ENCODE measurements at regions not wholly inside any gene's neighbourhood (a gene's known extent, or its start where the extent isn't known, plus 50 kb on each side); places are given as distances from the start of the nearest gene placed in this dataset.

DNA sequence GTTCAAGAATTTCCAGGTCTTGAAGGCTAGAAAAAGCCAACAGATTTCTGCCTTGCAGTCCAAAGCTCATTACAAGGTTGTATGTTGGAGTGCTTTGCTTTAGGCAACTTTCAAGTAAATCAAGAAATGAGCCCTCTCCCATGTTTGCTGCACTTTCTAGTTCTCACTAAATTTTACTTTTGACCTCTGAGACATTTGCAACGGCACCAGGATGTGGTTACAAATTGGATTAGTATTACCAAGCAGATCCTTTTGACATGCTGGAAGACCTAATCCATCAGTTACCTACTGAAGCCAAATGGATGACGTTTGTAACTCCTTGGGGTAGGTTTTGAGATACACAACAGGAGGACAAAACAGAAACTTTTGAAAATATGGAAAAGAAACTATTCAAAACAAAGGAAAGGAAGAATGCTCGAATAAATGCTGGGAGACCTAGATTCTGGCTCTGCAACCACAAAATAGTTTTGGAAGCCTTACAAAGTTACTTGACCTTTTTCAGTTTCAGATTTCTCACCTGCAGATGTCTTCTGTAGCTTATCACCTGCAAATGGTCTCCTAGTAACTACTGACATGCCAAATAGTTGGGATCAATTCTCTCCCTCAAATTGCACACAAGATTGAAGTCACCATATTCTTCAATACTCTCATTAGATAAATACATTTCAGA lies 251.7 kb upstream of the ADGRL2 start:
- Histone ChIP-seq H4K20me1 (ENCODE audit: insufficient read depth, low read length) (no peaks in the 10 kb centered on the region), H3K9ac (ENCODE audit: insufficient read depth, low read length, poor library complexity, severe bottlenecking) (no peak overlapping the region), H3K9me3 (replicated peaks in 1 of 2; ENCODE audit: control insufficient read depth in 1 of 2, insufficient read depth in 1 of 2, low read length in 2 of 2) (no peaks in the 10 kb centered on the region), H3K36me3 (replicated peaks in 1 of 2; ENCODE audit: control insufficient read depth in 1 of 2, insufficient read depth in 2 of 2, low read length in 2 of 2) (no peaks in the 10 kb centered on the region), H3K4me2 (replicated peaks; ENCODE audit: extremely low read depth, low read length, poor library complexity, severe bottlenecking) (no peak overlapping the region), H3K79me2 (ENCODE audit: insufficient read depth, low read length) (no peaks in the 10 kb centered on the region), H3K4me1 (ENCODE audit: control insufficient read depth in 1 of 2, insufficient read depth in 2 of 2, low read length in 2 of 2) (no peaks in the 10 kb centered on the region), H3K27ac (ENCODE audit: low read depth in 1 of 2, low read length in 2 of 2) (no peak overlapping the region), H3K4me3 (replicated peaks in 1 of 3; ENCODE audit: low read depth in 2 of 3, low read length in 3 of 3) (no peak overlapping the region), H2AFZ (ENCODE audit: insufficient read depth, low read depth, low read length, poor library complexity, severe bottlenecking) (no peak overlapping the region), H3K27me3 (ENCODE audit: control insufficient read depth in 2 of 2, insufficient read depth in 2 of 2, low read length in 2 of 2) (no peaks in the 10 kb centered on the region)
- DNase-seq, result no peak
- no CpG with 5 or more reads among the region's 3 CpGs for WGBS (ENCODE audit: insufficient coverage)
- H3K36me3 Mint-ChIP-seq, result no peaks in the 10 kb centered on the region
- H3K27me3 Mint-ChIP-seq (ENCODE audit: low read depth in 3 of 3), result no peaks in the 10 kb centered on the region
- peaks cover 0 to 2% (median 0%) of the 10 kb centered on the region in 7 donors for H3K9me3 Mint-ChIP-seq
- H3K4me3 Mint-ChIP-seq, result no peak overlapping the region
- H3K27ac Mint-ChIP-seq, result no peak overlapping the region
- intact Hi-C loops (cut with micrococcal nuclease), result no loop called here
- H3K4me1 Mint-ChIP-seq, result no peaks in the 10 kb centered on the region
- TF ChIP-seq, protein P1, sequence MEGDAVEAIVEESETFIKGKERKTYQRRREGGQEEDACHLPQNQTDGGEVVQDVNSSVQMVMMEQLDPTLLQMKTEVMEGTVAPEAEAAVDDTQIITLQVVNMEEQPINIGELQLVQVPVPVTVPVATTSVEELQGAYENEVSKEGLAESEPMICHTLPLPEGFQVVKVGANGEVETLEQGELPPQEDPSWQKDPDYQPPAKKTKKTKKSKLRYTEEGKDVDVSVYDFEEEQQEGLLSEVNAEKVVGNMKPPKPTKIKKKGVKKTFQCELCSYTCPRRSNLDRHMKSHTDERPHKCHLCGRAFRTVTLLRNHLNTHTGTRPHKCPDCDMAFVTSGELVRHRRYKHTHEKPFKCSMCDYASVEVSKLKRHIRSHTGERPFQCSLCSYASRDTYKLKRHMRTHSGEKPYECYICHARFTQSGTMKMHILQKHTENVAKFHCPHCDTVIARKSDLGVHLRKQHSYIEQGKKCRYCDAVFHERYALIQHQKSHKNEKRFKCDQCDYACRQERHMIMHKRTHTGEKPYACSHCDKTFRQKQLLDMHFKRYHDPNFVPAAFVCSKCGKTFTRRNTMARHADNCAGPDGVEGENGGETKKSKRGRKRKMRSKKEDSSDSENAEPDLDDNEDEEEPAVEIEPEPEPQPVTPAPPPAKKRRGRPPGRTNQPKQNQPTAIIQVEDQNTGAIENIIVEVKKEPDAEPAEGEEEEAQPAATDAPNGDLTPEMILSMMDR (IDR thresholded peaks at IDR 0.05), result no peak

DNA sequence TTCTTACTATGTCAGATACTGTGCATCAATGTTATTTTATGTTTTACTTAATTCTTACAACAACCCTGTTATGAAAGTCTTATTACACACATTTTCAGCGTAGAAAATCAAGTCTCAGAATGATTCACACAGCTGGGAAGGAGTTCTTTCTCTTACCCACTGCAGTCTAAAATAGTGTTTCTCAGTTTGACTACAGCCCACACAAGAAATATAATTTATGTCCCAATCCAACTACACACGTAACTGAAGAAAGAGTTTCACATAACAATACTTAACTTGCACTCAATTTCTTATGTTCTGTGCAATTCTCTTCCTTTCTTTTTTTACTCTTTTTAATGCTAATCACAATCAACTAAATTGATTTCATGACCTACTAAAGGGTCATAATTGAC lies 252.8 kb upstream of the ADGRL2 start:
- intact Hi-C loops (cut with micrococcal nuclease), result no loop called here
- H3K9me3 ChIP-seq (replicated peaks in 1 of 2; ENCODE audit: control insufficient read depth in 1 of 2, insufficient read depth in 1 of 2, low read length in 2 of 2), result no peaks in the 10 kb centered on the region
- no peaks in the 10 kb centered on the region for H3K79me2 ChIP-seq (ENCODE audit: insufficient read depth, low read length)
- H3K9me3 Mint-ChIP-seq, result peaks cover 0 to 2% (median 0%) of the 10 kb centered on the region in 7 donors
- H3K27me3 ChIP-seq (ENCODE audit: control insufficient read depth in 2 of 2, insufficient read depth in 2 of 2, low read length in 2 of 2), result no peaks in the 10 kb centered on the region
- H2AFZ ChIP-seq (ENCODE audit: insufficient read depth, low read depth, low read length, poor library complexity, severe bottlenecking), result no peak overlapping the region
- no peak overlapping the region for H3K4me3 Mint-ChIP-seq
- H3K4me1 ChIP-seq (ENCODE audit: control insufficient read depth in 1 of 2, insufficient read depth in 2 of 2, low read length in 2 of 2), result no peaks in the 10 kb centered on the region
- H3K27ac ChIP-seq (ENCODE audit: low read depth in 1 of 2, low read length in 2 of 2), result no peak overlapping the region
- H3K36me3 ChIP-seq (replicated peaks in 1 of 2; ENCODE audit: control insufficient read depth in 1 of 2, insufficient read depth in 2 of 2, low read length in 2 of 2), result no peaks in the 10 kb centered on the region
- no peaks in the 10 kb centered on the region for H3K27me3 Mint-ChIP-seq (ENCODE audit: low read depth in 3 of 3)
- H3K36me3 Mint-ChIP-seq, result no peaks in the 10 kb centered on the region
- TF ChIP-seq, protein P1 (IDR thresholded peaks at IDR 0.05), result no peak
- 85% methylated on average over 2 of the region's 2 CpGs for WGBS (ENCODE audit: insufficient coverage)
- no peaks in the 10 kb centered on the region for H3K4me1 Mint-ChIP-seq
- H4K20me1 ChIP-seq (ENCODE audit: insufficient read depth, low read length), result no peaks in the 10 kb centered on the region
- no peak overlapping the region for H3K4me3 ChIP-seq (replicated peaks in 1 of 3; ENCODE audit: low read depth in 2 of 3, low read length in 3 of 3)
- no peak overlapping the region for H3K9ac ChIP-seq (ENCODE audit: insufficient read depth, low read length, poor library complexity, severe bottlenecking)
- no peak overlapping the region for H3K27ac Mint-ChIP-seq
- no peak overlapping the region for H3K4me2 ChIP-seq (replicated peaks; ENCODE audit: extremely low read depth, low read length, poor library complexity, severe bottlenecking)
- DNase-seq, result no peak
